HG03175 (cell line): ENCODE measurements at regions not wholly inside any gene's neighbourhood (a gene's known extent, or its start where the extent isn't known, plus 50 kb on each side); places are given as distances from the start of the nearest gene placed in this dataset.

ENCODE experiments used
- ATAC-seq: cut with Tn5 transposase; IDR thresholded peaks from one replicate; pipeline ENCODE4 v1.9.1; 2021; ENCODE audit warnings: mild to moderate bottlenecking, moderate library complexity; ENCODE audit not compliant: unreplicated experiment

DNA sequence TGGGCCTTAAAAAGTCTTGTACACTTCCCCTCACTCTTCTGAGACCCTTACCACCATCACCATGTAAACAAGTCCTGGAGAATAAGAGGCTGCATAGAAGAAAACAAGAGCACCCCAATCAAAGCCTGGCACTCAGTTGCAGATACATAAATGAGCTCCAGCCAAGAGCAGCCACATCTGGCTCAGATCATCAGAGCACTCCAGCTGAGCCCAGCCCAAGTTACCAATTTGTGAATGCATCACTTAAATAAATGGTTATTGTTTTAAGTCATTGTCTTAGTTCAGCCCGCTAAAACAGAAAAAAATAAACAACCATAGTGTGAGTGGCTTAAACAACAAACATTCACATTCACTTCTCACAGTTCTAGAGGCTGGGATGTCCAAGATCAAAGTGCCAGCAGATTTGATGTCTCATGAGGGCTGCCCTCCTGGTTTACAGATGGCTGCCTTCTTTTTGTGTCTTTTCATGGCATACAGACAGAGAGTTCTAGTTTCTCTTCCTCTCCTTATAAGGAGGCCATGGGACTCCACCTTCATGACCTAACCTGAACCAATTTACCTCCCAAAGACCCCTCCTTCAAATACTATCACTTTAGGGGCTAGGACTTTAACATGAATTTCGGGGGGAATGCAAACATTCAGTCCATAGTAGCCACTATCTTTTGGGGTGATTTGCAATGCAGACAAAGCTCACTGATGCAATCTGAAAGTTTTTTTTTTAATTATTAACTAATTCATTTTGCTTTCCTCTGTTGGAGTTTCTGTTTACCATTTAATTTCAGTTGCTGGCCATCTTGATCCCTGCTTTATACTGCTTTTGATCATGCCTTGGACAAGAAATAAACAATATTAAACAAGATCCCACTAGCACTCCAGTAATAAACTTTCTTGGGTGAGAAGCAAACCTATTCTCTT is 187.5 kb upstream of the ACVR2A start:
- peak; percentile 53 for ATAC-seq

DNA sequence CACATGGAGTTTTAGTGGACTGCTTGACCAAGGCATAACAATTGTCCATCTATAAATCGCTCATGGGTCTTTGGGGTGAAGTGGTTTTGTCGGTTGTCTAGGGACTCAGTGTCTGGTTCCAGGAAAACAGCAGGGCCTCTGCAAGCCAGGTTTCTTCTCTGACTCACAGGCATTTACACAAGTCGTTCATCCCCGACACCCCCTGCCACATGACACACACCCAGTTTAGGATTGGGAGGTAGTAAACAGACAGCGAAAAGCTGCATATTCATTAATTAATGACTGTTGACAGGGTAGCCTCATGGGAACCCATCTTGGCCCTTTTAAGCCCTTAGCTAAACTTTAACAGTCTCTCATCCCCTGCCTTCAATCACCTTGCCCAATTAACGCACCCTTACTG is 194.8 kb upstream of the ACVR2A start:
- ATAC-seq = no peak

DNA sequence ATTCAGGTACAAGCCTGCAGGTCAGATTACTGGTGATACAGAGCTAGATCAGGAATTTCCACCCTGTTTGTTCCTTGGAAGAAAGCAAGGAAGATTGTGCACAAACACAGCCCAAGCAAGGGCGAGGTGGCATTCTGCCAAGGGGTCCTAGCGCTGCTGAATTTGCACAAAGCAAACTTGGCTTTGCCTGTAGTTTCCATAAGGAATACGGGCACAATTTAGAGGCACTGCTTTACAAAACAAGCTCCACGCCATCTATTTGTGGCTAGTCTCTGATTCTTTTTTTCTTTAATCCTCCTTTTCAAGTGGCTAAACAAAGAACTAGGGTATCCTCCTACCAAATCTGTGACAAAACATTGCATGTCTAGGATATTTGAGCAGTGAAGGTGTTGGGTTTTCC is 195.5 kb upstream of the ACVR2A start:
- no peak for ATAC-seq

DNA sequence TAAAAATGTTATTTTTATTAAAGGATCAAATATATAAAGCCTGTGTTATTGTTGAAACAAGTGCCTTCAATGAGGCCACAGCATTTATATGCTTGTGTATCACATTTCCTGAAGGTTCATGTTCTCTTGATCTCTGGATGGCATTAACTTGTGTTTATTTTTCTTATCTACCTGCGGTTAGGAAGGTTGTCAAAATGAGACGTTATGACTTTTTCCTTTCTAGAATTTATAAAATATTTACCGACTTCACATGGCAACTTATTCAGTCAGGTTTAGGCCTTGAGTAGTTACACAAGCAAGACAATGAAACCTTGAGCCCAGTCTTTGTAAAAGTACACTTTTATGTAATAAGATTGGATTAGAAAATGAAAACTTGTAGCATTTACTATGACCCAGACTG is 196.4 kb upstream of the ACVR2A start:
- ATAC-seq = no peak

DNA sequence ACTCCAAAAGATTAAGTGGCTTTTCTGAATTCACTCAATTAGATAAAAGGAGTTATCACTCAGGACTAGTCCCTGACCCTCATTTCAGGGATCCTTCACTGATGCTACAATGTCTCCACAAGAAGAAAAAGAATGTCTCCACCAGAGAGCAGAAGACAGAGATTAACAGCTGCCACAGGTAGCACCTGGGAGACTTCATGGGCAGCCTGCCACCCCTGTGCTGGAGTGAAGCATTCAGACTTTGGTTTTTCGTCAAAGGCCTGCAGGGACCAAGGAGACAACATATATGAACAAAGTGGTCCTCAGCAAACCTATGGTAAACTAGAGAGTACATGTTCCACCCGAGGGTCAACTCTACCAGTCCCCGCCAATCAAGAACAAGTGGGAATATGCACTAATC is 197.0 kb upstream of the ACVR2A start:
- ATAC-seq = no peak

DNA sequence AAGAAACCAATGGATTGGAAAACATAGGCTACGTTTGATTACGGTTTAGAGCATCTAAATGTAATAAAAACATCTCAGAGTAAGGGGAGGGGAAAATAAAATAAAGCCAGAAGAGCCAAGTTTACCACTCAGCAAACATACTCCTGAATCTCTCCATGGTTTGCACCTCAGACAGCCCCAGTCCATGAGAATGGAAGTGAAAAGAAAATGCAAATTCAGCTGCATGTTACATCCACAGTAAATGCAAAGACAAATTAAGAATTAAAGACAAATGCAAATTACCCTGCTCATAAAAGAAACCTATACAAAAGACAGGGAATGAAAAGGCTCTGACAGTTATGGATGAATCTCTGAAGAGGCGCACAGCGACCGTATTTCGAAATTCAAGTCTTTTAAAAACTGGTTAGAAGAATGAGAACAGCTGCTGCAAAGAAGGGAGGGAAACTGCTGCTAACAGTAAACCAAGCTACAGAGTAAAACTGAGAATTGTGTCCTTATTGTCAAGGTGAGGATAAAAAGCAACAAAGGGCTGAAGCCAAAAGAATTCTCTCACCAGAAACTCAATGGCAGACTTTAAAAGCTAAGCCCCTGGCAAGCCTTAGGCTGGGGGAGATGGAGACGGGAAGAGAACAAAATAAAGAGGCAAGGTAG is 197.9 kb upstream of the ACVR2A start:
- no peak for ATAC-seq

DNA sequence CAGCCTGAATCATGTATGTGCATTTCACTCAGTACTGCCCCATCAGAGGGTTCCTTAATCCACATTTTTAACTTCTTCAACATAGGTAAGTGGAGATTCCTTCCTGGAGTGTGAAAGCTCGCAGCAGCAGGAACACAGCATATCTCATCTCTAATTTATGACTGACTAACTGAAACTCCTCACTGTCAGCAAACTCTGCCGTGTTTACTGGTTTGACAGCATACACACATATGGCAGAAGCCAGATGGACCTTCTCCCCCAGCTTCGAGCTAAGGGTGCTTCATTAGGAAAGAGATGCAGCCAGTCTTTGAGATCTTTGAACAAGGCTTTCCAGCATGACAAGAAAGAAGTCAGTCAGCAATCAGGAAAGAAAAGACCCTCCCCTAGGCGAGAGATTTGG is 200.3 kb upstream of the ACVR2A start:
- ATAC-seq = no peak

DNA sequence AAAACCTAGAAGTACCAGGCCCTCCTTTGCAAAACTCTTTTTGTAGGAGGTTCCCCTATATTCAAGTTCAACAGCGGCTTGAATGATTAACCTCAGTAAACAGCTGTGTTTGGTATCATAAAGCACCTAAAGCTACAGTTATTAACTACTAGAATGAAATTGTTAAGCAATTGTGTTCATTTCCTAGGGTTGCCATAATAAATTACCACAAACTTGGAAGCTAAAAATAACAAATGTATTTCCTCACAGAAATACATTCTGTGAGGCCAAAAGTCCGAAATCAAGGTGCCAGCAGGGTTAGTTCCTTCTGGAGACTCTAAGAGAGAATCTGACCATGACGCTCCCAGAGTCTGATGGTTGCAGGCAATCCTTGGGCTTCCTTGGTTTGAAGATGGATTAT is 202.1 kb upstream of the ACVR2A start:
- no peak for ATAC-seq

DNA sequence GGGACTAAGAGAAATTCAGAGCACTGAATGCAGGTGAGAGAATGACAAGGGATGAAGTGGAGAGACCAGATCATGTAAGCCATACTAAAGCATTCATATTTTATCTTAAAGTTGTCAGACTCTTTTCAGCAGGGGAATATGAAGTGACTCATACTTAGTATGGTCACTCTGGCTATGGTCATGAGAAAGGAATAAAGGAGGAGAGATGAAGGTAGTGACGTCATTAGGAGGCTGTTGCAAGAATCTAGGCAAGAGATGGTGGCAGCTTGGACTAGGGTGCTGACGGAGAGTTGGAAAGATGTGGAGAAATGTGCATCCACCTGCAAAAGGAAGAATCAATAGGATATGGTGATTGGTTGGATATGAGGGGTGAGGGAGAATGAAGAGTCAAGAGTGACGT is 203.2 kb upstream of the ACVR2A start:
- ATAC-seq = no peak

DNA sequence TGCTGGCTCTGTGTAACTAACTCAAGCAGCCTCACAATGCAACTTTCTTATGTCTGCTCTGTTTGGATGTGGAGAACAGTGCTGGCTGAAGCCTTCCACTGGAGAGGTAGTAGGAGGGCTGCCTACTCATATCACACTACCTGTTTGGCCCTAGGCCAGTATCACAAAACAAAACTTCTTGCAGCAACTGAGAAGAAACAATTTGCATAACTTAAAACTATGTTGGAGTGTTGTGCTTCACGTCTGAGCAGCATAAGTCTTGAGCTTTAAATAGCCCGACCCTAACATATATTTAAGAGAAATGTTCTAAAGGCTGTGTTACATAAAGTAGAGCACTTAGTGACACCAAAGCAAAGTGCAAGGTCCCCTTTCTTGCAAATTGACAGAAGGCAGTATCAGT is 204.9 kb upstream of the ACVR2A start:
- ATAC-seq = peak; percentile 84

DNA sequence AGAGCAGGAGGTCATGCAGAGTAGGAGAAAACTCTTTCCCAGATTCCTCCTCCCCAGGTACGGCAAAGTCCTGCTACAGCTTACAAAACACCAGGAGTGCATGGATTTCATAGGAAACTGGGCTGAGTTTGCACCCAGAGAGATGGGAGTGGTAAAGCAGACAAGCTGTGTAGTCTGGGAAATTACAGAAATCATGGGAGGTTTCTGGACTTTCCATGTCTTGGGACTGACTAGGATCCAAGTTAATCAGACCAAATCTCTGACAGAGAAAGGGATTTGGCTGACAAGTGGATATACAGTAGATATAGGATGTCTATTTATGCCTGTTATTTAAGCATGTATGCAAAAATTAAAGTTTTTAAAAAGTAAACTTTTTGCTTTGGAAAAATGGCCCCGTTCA is 205.4 kb upstream of the ACVR2A start:
- no peak for ATAC-seq

DNA sequence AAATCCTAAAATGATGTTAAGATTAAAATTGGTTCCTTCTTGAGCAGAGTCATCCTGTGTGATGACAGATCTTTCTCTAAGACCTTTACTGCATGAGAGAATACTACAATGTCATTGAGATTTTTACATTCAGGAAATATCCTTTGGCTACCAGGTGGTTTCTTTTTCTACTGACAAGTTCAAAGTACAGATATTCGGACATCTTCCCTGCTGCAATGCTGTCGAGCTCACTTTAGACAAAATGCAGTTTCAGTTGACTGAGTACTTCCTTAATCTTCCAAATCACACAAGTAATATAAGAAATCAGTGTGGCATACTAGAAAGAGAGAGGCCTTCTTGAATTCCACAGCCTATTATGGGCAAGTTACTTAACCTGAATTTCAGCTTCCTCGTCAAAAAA is 207.9 kb upstream of the ACVR2A start:
- no peak for ATAC-seq

DNA sequence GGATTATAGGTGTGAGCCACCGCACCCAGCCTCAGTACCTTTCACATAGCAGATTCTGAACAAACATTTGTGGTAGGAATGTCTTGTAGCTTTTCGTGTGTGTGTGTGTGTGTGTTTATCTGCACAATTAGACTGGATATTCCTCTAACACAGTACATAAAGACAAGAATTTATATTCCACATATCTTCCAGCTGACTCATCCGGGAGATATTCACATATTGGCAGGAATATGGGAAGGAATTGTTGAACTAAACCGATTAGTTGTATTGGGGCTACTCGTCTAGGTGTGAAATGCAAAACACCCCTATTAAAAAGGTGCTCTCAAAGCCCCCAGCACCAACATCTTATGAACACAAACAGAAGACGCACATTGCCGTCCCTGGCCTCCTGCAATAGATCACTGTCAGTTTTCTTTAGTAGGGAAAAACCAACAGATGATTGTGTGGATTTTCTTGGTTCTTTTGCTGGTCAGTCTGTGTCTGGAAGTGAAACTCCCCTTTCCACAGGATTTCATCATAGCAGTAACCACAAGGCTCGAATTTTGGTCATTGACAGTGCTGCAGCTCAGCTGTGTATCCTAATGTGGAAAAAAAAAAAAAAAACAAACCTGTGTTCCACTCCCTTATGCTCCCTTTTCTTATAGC is 208.5 kb upstream of the ACVR2A start:
- ATAC-seq = no peak

DNA sequence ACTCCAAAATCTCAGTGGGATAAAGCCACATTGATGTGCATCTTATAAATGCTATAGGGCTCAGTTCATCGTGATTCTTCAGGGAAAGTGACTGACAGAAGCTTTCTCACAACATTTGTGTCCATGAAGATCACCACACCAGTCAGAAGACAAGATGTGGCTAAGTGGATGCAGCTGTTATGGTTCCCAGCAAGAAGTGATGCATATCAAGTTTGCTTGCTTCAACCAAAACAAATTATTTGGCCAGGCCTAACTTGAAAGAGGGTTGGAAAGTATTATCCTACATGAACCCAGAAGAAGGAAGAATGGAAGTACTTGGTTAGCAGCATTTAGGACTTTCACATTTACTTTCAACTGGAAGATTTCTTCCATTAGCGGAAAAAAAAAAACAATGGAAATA is 210.0 kb upstream of the ACVR2A start:
- ATAC-seq = no peak

DNA sequence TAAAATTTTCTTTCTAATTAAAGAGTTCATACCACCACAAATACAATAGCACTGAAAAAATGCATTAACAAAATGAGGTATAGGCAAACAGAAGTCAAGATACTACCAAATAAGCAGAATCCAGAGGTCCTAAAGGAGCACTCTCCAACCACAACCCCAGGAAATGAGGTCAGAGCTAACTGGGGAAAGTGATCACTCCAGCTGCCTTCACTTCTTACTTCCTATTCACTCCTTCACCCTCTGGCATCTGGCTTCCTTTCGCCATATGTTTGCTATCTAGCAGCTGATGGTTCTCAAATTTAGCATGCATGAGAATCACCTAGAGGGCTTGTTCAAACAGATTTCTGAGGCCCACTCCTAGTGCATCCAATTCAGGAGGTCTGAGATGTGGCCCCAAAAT is 212.6 kb upstream of the ACVR2A start:
- ATAC-seq = no peak

DNA sequence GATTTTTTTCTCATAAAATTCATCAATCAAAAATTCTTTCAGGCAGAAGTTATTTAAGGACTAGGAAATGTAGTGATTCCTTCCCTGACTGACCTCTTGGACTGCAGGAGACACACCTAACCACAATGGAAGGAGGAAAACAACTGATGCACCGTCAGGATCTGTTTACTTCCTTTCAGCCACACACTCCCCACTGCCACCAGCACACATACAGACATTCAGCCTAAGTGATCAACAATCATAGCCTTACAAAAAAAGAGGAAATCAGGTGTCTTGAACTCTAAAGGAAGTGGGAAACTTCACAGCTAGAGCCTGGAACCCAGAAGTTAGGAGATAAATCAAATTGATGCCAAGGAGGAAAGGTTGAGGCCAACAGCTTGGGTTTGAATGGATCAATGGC is 213.5 kb upstream of the ACVR2A start:
- no peak for ATAC-seq

DNA sequence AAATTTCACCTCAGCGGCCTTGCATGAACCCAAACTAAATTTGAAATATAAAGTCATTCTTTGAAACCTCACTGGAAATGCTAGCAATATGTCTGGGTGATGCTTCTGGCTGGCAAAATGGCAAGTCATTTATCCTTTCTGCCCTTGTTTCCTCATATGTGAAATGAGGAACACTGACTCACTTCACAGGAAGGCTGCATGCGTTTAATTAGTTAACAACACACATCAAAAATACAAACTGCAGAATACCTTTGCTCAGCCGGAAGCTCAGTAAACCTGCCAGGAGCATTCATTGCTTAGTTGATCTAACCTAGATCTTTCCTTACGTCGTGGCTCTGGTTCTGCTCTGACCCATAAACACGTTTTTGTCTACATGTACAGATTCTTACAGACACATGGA is 214.2 kb upstream of the ACVR2A start:
- no peak for ATAC-seq

DNA sequence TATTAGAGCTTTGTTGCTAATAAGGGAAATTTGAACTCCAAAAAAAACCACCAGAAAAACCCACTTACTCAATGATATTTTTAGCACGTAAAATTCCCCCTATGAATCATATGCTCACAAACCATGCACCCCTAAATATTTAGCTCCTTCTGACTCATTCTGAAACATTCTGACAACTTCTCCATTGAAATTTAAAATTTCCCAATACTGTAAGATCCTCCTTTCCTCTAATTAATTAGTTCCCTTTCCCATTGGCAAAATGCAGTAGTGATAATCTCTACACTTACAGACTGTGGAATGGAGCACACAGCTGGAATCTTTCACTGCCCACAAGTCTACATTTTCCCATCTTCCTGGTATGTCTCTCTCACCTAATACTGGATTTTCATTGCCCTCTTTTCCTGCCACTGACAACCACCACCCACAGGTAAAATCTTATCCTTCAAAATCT is 215.8 kb upstream of the ACVR2A start:
- peak; percentile 44 for ATAC-seq

DNA sequence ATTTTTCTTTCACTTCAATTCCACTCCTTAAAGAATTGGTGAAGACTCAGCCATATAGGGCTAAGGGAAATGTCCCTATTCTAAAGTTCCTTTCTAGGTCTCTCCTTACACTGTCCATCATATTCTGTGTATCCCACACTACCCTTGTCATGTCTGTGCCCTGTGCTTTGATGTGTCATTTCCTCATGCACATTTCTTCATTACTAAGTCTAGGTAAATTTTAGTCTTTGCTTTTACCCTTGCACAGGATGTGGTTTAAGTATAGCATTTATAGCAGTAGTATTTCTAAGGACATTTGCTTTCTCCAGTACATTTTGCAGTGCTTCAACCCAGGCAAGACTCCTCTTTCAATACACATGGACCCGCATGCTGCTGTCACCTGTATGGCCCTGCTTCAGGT is 221.5 kb upstream of the ACVR2A start:
- ATAC-seq = peak; percentile 94

DNA sequence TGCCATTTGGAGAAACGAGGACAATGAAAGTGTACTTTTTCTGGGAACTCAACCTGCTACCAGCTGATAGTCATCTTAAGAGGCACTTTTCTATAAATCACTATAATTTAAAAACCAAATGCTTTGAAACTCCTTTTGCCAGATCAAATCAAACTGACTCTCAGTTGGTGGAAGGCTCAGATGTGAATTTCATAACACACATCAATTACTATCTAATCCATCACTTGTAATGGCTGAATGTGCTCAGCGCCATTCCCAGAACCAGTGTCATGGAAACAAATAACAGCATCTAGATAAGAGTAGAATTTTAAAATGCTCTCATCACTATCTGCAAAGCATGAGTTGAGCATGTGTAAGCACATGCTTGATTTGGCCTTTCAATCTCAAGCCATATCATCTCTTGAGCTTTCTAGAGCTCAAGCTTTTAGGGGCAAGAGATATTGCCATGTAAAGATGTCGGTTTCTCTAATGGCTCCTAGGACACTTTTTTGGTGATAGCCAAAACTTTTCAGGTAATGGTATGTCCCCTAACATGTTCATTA is 223.1 kb upstream of the ACVR2A start:
- no peak for ATAC-seq

DNA sequence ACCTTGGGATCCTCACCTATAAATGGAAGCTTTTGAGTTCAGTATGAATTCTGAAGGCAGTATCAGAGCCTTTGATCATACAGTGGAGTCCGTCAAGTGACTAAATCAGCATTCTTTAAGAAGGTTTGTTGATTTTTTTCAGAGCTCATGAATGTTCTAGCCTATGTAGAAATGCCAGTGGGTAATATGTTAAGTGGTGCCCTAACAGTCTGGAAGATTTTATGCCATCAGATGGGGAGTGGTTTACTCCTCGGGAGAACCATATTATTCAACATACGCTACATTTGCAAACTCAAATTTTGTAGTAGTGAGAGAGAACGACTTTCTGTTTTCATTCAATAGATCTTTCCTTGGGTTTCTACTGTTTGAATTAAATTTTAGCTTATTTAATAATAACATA is 225.0 kb upstream of the ACVR2A start:
- ATAC-seq = no peak

DNA sequence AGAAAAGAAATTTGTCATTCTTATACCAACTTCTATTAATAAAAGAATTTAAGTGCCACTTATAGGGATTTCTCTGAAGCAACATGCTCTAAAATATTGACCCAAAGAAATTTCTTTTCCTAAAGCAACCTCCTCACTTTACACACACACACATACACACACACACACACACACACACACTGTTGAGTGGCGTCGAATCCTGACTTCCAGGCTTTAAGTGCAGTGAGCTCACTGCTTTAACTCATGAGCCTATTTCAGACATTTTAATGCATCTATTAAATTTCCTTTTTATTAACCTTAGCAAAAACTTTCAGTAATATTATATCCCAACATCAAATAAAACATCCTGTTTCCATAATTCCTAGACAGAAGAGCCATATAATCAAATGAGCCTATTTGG is 229.1 kb upstream of the ACVR2A start:
- ATAC-seq = no peak
